Neuronal stem cell (in vitro differentiated cells): ENCODE measurements at regions not wholly inside any gene's neighbourhood (a gene's known extent, or its start where the extent isn't known, plus 50 kb on each side); places are given as distances from the start of the nearest gene placed in this dataset.

Experiments used
- DNase-seq: peaks from one replicate; pipeline ENCODE4 v3.0.0-alpha.2; 2013; ENCODE audit warnings: low spot score
- H2AFZ ChIP-seq: one replicate; pipeline ENCODE4 v1.6.1; 2013; ENCODE audit warnings: mild to moderate bottlenecking, low read length, inconsistent platforms
- H2AK5ac ChIP-seq: 2 replicates; pipeline ENCODE4 v1.6.1; 2013; ENCODE audit warnings: low read depth, mild to moderate bottlenecking, inconsistent platforms, low read length, moderate library complexity, mixed read lengths
- H2BK120ac ChIP-seq: 2 replicates; pipeline ENCODE4 v1.6.1; 2013; ENCODE audit warnings: low read depth, mild to moderate bottlenecking, inconsistent platforms, low read length, moderate library complexity, mixed read lengths
- H2BK12ac ChIP-seq: one replicate; pipeline ENCODE4 v1.6.1; 2013; ENCODE audit warnings: low read length, inconsistent platforms
- H2BK15ac ChIP-seq: 2 replicates; pipeline ENCODE4 v1.6.1; 2013; ENCODE audit warnings: mild to moderate bottlenecking, low read length, inconsistent platforms, mixed read lengths
- H2BK5ac ChIP-seq: one replicate; pipeline ENCODE4 v1.6.1; 2013; ENCODE audit warnings: inconsistent platforms, mild to moderate bottlenecking, low read length, moderate library complexity
- H3K14ac ChIP-seq: one replicate; pipeline ENCODE4 v1.6.1; 2013; ENCODE audit warnings: low read length, inconsistent platforms
- H3K18ac ChIP-seq: 2 replicates; pipeline ENCODE4 v1.6.1; 2013; ENCODE audit warnings: low read length, inconsistent platforms
- H3K23ac ChIP-seq: 2 replicates; pipeline ENCODE4 v1.6.1; 2013; ENCODE audit warnings: low read depth, mild to moderate bottlenecking, mixed read lengths, low read length, inconsistent platforms; ENCODE audit not compliant: poor library complexity
- H3K27ac ChIP-seq: replicated peaks from 3 replicates; pipeline ENCODE4 v1.5.1; 2013; ENCODE audit warnings: low read length, inconsistent platforms
- H3K27me3 ChIP-seq, 3 experiments: 2 replicates each; pipeline ENCODE4 v1.6.1; 2013; ENCODE audit warnings: low read length in 3 of 3, mild to moderate bottlenecking in 2 of 3, inconsistent platforms in 1 of 3, low read depth in 1 of 3, mixed read lengths in 1 of 3, moderate library complexity in 1 of 3; ENCODE audit not compliant: control insufficient read depth in 3 of 3, insufficient read depth in 3 of 3
- H3K36me3 ChIP-seq, 2 donors: replicated peaks in 1 of 2; 2 replicates each; pipeline ENCODE4 v1.6.1; 2013; ENCODE audit warnings: low read length in 2 of 2; ENCODE audit not compliant: control insufficient read depth in 2 of 2, insufficient read depth in 2 of 2
- H3K4ac ChIP-seq: 2 replicates; pipeline ENCODE4 v1.6.1; 2013; ENCODE audit warnings: inconsistent platforms, mild to moderate bottlenecking, low read length, moderate library complexity
- H3K4me1 ChIP-seq, 2 donors: 1 replicate in 1 of 2; 2 replicates in 1 of 2; pipeline ENCODE4 v1.6.1; 2013; ENCODE audit warnings: low read length in 2 of 2, low read depth in 1 of 2; ENCODE audit not compliant: control insufficient read depth in 2 of 2, insufficient read depth in 1 of 2
- H3K4me2 ChIP-seq: one replicate; pipeline ENCODE4 v1.6.1; 2013; ENCODE audit warnings: mild to moderate bottlenecking, low read length, inconsistent platforms; ENCODE audit not compliant: insufficient read depth, poor library complexity, severe bottlenecking
- H3K4me3 ChIP-seq, 2 donors: 2 replicates each; pipeline ENCODE4 v1.5.1; 2013; ENCODE audit warnings: low read length in 2 of 2, mild to moderate bottlenecking in 2 of 2, inconsistent platforms in 1 of 2, moderate library complexity in 1 of 2
- H3K79me1 ChIP-seq: one replicate; pipeline ENCODE4 v1.6.1; 2013; ENCODE audit warnings: low read depth, mild to moderate bottlenecking, inconsistent platforms, low read length, moderate library complexity
- H3K9ac ChIP-seq: one replicate; pipeline ENCODE4 v1.6.1; 2013; ENCODE audit warnings: mild to moderate bottlenecking, low read depth, low read length, inconsistent platforms; ENCODE audit not compliant: poor library complexity
- H3K9me3 ChIP-seq, 2 donors: replicated peaks in 1 of 2; 2 replicates each; pipeline versions ENCODE3 to v1.6.1; 2013; ENCODE audit warnings: low read length in 2 of 2, mild to moderate bottlenecking in 2 of 2, inconsistent platforms in 1 of 2, low read depth in 1 of 2, mixed read lengths in 1 of 2, moderate library complexity in 1 of 2; ENCODE audit not compliant: control insufficient read depth in 2 of 2, insufficient read depth in 1 of 2
- H4K8ac ChIP-seq: one replicate; pipeline ENCODE4 v1.6.1; 2013; ENCODE audit warnings: low read depth, mild to moderate bottlenecking, inconsistent platforms, low read length, moderate library complexity
- H4K91ac ChIP-seq: one replicate; pipeline ENCODE4 v1.6.1; 2013; ENCODE audit warnings: low read length, low read depth, mild to moderate bottlenecking, inconsistent platforms; ENCODE audit not compliant: poor library complexity
- WGBS, 2 donors: extraction: QIAGEN DNeasy Blood & Tissue Kit; methylation state at CpG; one replicate each; pipeline ENCODE4 v1.1.7; 2013; ENCODE audit warnings: missing lambda C conversion rate in 2 of 2, mixed read lengths in 1 of 2; ENCODE audit not compliant: insufficient read length in 2 of 2, insufficient replicate concordance in 1 of 2; ENCODE audit errors: extremely low coverage in 2 of 2; 5-methylcytosine and 5-hydroxymethylcytosine counted together

DNA sequence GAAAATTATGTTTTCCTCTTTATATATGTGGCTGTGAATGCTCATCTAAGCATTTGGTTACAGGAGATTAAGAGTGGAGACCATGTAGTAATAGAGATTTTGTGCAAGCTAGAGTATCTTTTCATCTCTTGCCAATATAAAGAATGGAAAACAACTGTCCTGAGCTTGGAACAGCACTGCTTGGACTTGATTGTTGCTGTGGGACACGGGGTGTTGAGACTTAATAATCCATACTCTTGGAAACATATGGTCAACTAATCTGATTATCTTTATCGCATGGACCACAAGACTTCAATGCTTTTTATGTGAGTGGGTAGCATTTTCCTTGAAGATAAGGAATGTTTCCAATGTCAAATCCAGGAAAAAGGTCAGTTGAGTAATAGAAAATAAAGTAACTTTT is 806.3 kb downstream of the DIPK2A start:
- no peak overlapping the region for H3K18ac ChIP-seq
- H4K8ac ChIP-seq, result no peak overlapping the region
- no peaks in the 10 kb centered on the region for H3K4me1 ChIP-seq
- H3K14ac ChIP-seq, result no peak overlapping the region
- H3K36me3 ChIP-seq, result no peaks in the 10 kb centered on the region
- H2BK5ac ChIP-seq, result no peak overlapping the region
- H2BK12ac ChIP-seq, result no peak overlapping the region
- H2BK120ac ChIP-seq, result no peak overlapping the region
- H3K9ac ChIP-seq, result no peak overlapping the region
- no peak overlapping the region for H3K4ac ChIP-seq
- H3K27me3 ChIP-seq, result no peaks in the 10 kb centered on the region
- no peaks in the 10 kb centered on the region for H3K9me3 ChIP-seq
- H3K79me1 ChIP-seq, result no peaks in the 10 kb centered on the region
- H3K27ac ChIP-seq, result no peak overlapping the region
- H3K4me2 ChIP-seq, result no peak overlapping the region
- H4K91ac ChIP-seq, result no peak overlapping the region
- no peak overlapping the region for H2AK5ac ChIP-seq
- H2BK15ac ChIP-seq, result no peak overlapping the region
- no peak overlapping the region for H3K4me3 ChIP-seq
- WGBS, 2 donors, result no CpG with 5 or more reads among the region's 2 CpGs
- no peak for DNase-seq
- no peak overlapping the region for H3K23ac ChIP-seq
- H2AFZ ChIP-seq, result no peak overlapping the region

- Histone ChIP-seq H3K9ac (no peak overlapping the region), H2BK12ac (no peak overlapping the region), H3K79me1 (no peaks in the 10 kb centered on the region), H3K14ac (no peak overlapping the region), H3K4me1 (no peaks in the 10 kb centered on the region), H2BK15ac (no peak overlapping the region), H2BK120ac (no peak overlapping the region), H3K27me3 (no peaks in the 10 kb centered on the region), H3K23ac (no peak overlapping the region), H2BK5ac (no peak overlapping the region), H4K91ac (no peak overlapping the region), H4K8ac (peak overlapping the region; percentile 43), H2AK5ac (no peak overlapping the region), H3K4ac (no peak overlapping the region), H2AFZ (peak overlapping the region; percentile 16), H3K18ac (no peak overlapping the region), H3K4me2 (no peak overlapping the region), H3K4me3 (no peak overlapping the region), H3K27ac (no peak overlapping the region), H3K9me3 (no peaks in the 10 kb centered on the region), H3K36me3 (no peaks in the 10 kb centered on the region)
- WGBS, 2 donors, result no CpG with 5 or more reads among the region's 10 CpGs
- no peak for DNase-seq
Observed at GRCh38 chr3:144791034-144791433, 819.4 kb downstream of the DIPK2A start.

GRCh38 chr3:144801890-144802289 is 830.3 kb downstream of the DIPK2A start:
- Histone ChIP-seq H3K4me1 (no peaks in the 10 kb centered on the region), H3K27me3 (no peaks in the 10 kb centered on the region), H2BK15ac (no peak overlapping the region), H3K23ac (no peak overlapping the region), H3K9me3 (peaks cover 0 to 2% of the 10 kb centered on the region in 2 donors), H2BK12ac (no peak overlapping the region), H2BK5ac (no peak overlapping the region), H3K79me1 (no peaks in the 10 kb centered on the region), H3K14ac (no peak overlapping the region), H2AFZ (no peak overlapping the region), H3K4me3 (no peak overlapping the region), H4K91ac (no peak overlapping the region), H4K8ac (no peak overlapping the region), H3K18ac (peak overlapping the region; percentile 28), H2AK5ac (no peak overlapping the region), H3K4me2 (no peak overlapping the region), H3K4ac (no peak overlapping the region), H3K27ac (no peak overlapping the region), H3K9ac (no peak overlapping the region), H2BK120ac (no peak overlapping the region), H3K36me3 (no peaks in the 10 kb centered on the region)
- no peak for DNase-seq
- no CpG with 5 or more reads among the region's 1 CpG for WGBS, 2 donors

GRCh38 chr3:144809380-144809779 is 837.8 kb downstream of the DIPK2A start:
- Histone ChIP-seq H3K9me3 (peaks cover 0 to 2% of the 10 kb centered on the region in 2 donors), H3K27me3 (no peaks in the 10 kb centered on the region), H2BK120ac (no peak overlapping the region), H2BK5ac (no peak overlapping the region), H3K9ac (no peak overlapping the region), H3K4me2 (no peak overlapping the region), H3K23ac (no peak overlapping the region), H3K4me1 (no peaks in the 10 kb centered on the region), H3K14ac (no peak overlapping the region), H2AK5ac (no peak overlapping the region), H2BK15ac (no peak overlapping the region), H3K18ac (no peak overlapping the region), H3K4me3 (no peak overlapping the region), H4K8ac (no peak overlapping the region), H2AFZ (no peak overlapping the region), H4K91ac (no peak overlapping the region), H3K27ac (no peak overlapping the region), H3K4ac (no peak overlapping the region), H3K36me3 (no peaks in the 10 kb centered on the region), H3K79me1 (no peaks in the 10 kb centered on the region), H2BK12ac (no peak overlapping the region)
- WGBS, 2 donors, result no CpG with 5 or more reads among the region's 1 CpG
- DNase-seq, result no peak
